ENCODE measurements at regions not wholly inside any gene's neighbourhood (a gene's known extent, or its start where the extent isn't known, plus 50 kb on each side); places are given as distances from the start of the nearest gene placed in this dataset.

DNA sequence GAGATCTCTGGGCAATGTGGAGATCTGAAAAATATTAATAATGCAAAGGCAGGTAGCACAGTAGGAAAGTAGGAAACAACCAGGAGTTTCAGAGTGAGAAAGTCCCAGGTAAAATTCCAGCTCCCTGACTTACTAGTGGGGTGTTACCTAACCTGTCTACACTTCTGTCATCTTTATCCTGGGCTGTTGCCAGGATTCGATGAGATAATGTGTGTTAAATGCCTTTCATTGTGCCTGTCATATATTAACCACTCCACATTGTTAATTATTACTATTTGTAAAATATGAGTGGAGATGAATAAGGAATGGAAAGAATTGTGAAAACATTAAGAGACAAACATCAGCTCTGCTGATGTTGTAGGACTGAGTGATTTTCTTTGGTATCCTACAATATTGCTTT, 50.0 kb upstream of the FRMD4A start:
- DNase-seq, result no peak
- TF ChIP-seq, protein P1, sequence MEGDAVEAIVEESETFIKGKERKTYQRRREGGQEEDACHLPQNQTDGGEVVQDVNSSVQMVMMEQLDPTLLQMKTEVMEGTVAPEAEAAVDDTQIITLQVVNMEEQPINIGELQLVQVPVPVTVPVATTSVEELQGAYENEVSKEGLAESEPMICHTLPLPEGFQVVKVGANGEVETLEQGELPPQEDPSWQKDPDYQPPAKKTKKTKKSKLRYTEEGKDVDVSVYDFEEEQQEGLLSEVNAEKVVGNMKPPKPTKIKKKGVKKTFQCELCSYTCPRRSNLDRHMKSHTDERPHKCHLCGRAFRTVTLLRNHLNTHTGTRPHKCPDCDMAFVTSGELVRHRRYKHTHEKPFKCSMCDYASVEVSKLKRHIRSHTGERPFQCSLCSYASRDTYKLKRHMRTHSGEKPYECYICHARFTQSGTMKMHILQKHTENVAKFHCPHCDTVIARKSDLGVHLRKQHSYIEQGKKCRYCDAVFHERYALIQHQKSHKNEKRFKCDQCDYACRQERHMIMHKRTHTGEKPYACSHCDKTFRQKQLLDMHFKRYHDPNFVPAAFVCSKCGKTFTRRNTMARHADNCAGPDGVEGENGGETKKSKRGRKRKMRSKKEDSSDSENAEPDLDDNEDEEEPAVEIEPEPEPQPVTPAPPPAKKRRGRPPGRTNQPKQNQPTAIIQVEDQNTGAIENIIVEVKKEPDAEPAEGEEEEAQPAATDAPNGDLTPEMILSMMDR (IDR thresholded peaks at IDR 0.05), result no peak
- ATAC-seq, result no peak
- WGBS, 3 donors, result 57 to 67% (median 66%) methylated on average over 1 of the region's 1 CpG
- Histone ChIP-seq H3K9me3 (no peaks in the 10 kb centered on the region), H3K4me1 (no peaks in the 10 kb centered on the region), H3K36me3 (ENCODE audit: insufficient read depth in 1 of 2, low read depth in 1 of 2) (no peaks in the 10 kb centered on the region), H3K4me3 (no peak overlapping the region), H3K27ac (no peak overlapping the region), H3K27me3 (ENCODE audit: insufficient read depth in 3 of 3, low read length in 2 of 3) (peaks cover 0 to 4% (median 2%) of the 10 kb centered on the region in 3 donors)
- intact Hi-C loops (cut with DNase I), result no loop called here

Measured in psoas muscle (tissue), 7 donors.